Neuronal stem cell (in vitro differentiated cells): ENCODE measurements at regions not wholly inside any gene's neighbourhood (a gene's known extent, or its start where the extent isn't known, plus 50 kb on each side); places are given as distances from the start of the nearest gene placed in this dataset.

ENCODE experiments used
- DNase-seq: peaks from one replicate; pipeline ENCODE4 v3.0.0-alpha.2; 2013; ENCODE audit warnings: low spot score
- H2AFZ ChIP-seq: one replicate; pipeline ENCODE4 v1.6.1; 2013; ENCODE audit warnings: mild to moderate bottlenecking, low read length, inconsistent platforms
- H2AK5ac ChIP-seq: 2 replicates; pipeline ENCODE4 v1.6.1; 2013; ENCODE audit warnings: low read depth, mild to moderate bottlenecking, inconsistent platforms, low read length, moderate library complexity, mixed read lengths
- H2BK120ac ChIP-seq: 2 replicates; pipeline ENCODE4 v1.6.1; 2013; ENCODE audit warnings: low read depth, mild to moderate bottlenecking, inconsistent platforms, low read length, moderate library complexity, mixed read lengths
- H2BK12ac ChIP-seq: one replicate; pipeline ENCODE4 v1.6.1; 2013; ENCODE audit warnings: low read length, inconsistent platforms
- H2BK15ac ChIP-seq: 2 replicates; pipeline ENCODE4 v1.6.1; 2013; ENCODE audit warnings: mild to moderate bottlenecking, low read length, inconsistent platforms, mixed read lengths
- H2BK5ac ChIP-seq: one replicate; pipeline ENCODE4 v1.6.1; 2013; ENCODE audit warnings: inconsistent platforms, mild to moderate bottlenecking, low read length, moderate library complexity
- H3K14ac ChIP-seq: one replicate; pipeline ENCODE4 v1.6.1; 2013; ENCODE audit warnings: low read length, inconsistent platforms
- H3K18ac ChIP-seq: 2 replicates; pipeline ENCODE4 v1.6.1; 2013; ENCODE audit warnings: low read length, inconsistent platforms
- H3K23ac ChIP-seq: 2 replicates; pipeline ENCODE4 v1.6.1; 2013; ENCODE audit warnings: low read depth, mild to moderate bottlenecking, mixed read lengths, low read length, inconsistent platforms; ENCODE audit not compliant: poor library complexity
- H3K27ac ChIP-seq: replicated peaks from 3 replicates; pipeline ENCODE4 v1.5.1; 2013; ENCODE audit warnings: low read length, inconsistent platforms
- H3K27me3 ChIP-seq, 3 experiments: 2 replicates each; pipeline ENCODE4 v1.6.1; 2013; ENCODE audit warnings: low read length in 3 of 3, mild to moderate bottlenecking in 2 of 3, inconsistent platforms in 1 of 3, low read depth in 1 of 3, mixed read lengths in 1 of 3, moderate library complexity in 1 of 3; ENCODE audit not compliant: control insufficient read depth in 3 of 3, insufficient read depth in 3 of 3
- H3K36me3 ChIP-seq, 2 donors: replicated peaks in 1 of 2; 2 replicates each; pipeline ENCODE4 v1.6.1; 2013; ENCODE audit warnings: low read length in 2 of 2; ENCODE audit not compliant: control insufficient read depth in 2 of 2, insufficient read depth in 2 of 2
- H3K4ac ChIP-seq: 2 replicates; pipeline ENCODE4 v1.6.1; 2013; ENCODE audit warnings: inconsistent platforms, mild to moderate bottlenecking, low read length, moderate library complexity
- H3K4me1 ChIP-seq, 2 donors: 1 replicate in 1 of 2; 2 replicates in 1 of 2; pipeline ENCODE4 v1.6.1; 2013; ENCODE audit warnings: low read length in 2 of 2, low read depth in 1 of 2; ENCODE audit not compliant: control insufficient read depth in 2 of 2, insufficient read depth in 1 of 2
- H3K4me2 ChIP-seq: one replicate; pipeline ENCODE4 v1.6.1; 2013; ENCODE audit warnings: mild to moderate bottlenecking, low read length, inconsistent platforms; ENCODE audit not compliant: insufficient read depth, poor library complexity, severe bottlenecking
- H3K4me3 ChIP-seq, 2 donors: 2 replicates each; pipeline ENCODE4 v1.5.1; 2013; ENCODE audit warnings: low read length in 2 of 2, mild to moderate bottlenecking in 2 of 2, inconsistent platforms in 1 of 2, moderate library complexity in 1 of 2
- H3K79me1 ChIP-seq: one replicate; pipeline ENCODE4 v1.6.1; 2013; ENCODE audit warnings: low read depth, mild to moderate bottlenecking, inconsistent platforms, low read length, moderate library complexity
- H3K9ac ChIP-seq: one replicate; pipeline ENCODE4 v1.6.1; 2013; ENCODE audit warnings: mild to moderate bottlenecking, low read depth, low read length, inconsistent platforms; ENCODE audit not compliant: poor library complexity
- H3K9me3 ChIP-seq, 2 donors: replicated peaks in 1 of 2; 2 replicates each; pipeline versions ENCODE3 to v1.6.1; 2013; ENCODE audit warnings: low read length in 2 of 2, mild to moderate bottlenecking in 2 of 2, inconsistent platforms in 1 of 2, low read depth in 1 of 2, mixed read lengths in 1 of 2, moderate library complexity in 1 of 2; ENCODE audit not compliant: control insufficient read depth in 2 of 2, insufficient read depth in 1 of 2
- H4K8ac ChIP-seq: one replicate; pipeline ENCODE4 v1.6.1; 2013; ENCODE audit warnings: low read depth, mild to moderate bottlenecking, inconsistent platforms, low read length, moderate library complexity
- H4K91ac ChIP-seq: one replicate; pipeline ENCODE4 v1.6.1; 2013; ENCODE audit warnings: low read length, low read depth, mild to moderate bottlenecking, inconsistent platforms; ENCODE audit not compliant: poor library complexity
- WGBS, 2 donors: extraction: QIAGEN DNeasy Blood & Tissue Kit; methylation state at CpG; one replicate each; pipeline ENCODE4 v1.1.7; 2013; ENCODE audit warnings: missing lambda C conversion rate in 2 of 2, mixed read lengths in 1 of 2; ENCODE audit not compliant: insufficient read length in 2 of 2, insufficient replicate concordance in 1 of 2; ENCODE audit errors: extremely low coverage in 2 of 2; 5-methylcytosine and 5-hydroxymethylcytosine counted together

DNA sequence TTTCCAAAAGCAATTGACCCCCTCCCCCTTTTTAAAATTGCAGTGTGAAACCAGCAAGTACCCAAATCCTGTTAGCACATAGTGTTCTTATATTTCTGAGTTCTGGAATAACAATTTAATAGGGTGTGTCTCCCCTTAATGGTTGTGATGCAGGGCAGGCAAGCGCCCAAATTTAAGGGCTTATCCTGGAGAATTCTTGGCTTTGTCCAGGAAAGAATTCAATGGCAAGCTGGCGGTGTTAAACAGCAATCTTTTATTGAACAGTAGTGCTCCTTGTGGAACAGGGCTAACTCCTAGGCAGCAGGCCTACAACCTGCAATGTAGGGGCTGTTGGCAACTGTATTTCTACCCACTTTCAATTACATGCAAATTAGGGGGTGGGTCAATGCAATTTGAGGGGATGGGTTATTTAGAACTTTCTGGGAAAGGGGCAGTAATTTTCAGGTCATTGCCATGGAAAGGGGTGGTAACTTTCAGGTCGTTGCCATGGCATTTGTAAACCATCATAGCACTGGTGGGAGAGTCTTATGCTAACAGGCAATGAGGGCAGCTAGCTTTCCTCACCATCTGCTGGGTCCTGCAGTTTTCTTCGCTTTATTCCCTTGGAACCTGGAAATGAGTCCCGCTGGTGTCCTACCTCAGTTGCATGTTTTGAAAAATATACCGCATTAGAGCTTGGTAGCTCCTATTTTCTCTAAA is 149.0 kb upstream of the KCTD1 start:
- Histone ChIP-seq H3K4me3 (no peak overlapping the region), H2AK5ac (no peak overlapping the region), H3K27me3 (no peaks in the 10 kb centered on the region)

GRCh38 chr18:26696786-26697185 is 148.4 kb upstream of the KCTD1 start:
- Histone ChIP-seq H3K4me3 (no peak overlapping the region), H3K27me3 (no peaks in the 10 kb centered on the region), H3K79me1 (no peaks in the 10 kb centered on the region), H3K14ac (no peak overlapping the region), H3K18ac (no peak overlapping the region), H3K27ac (no peak overlapping the region), H3K4me2 (no peak overlapping the region), H3K9ac (no peak overlapping the region), H3K9me3 (peaks cover 0 to 7% of the 10 kb centered on the region in 2 donors), H2BK5ac (no peak overlapping the region), H2AK5ac (no peak overlapping the region), H3K4ac (no peak overlapping the region), H3K4me1 (peaks cover 6 to 8% of the 10 kb centered on the region in 2 donors), H2BK120ac (no peak overlapping the region), H4K91ac (no peak overlapping the region), H3K23ac (no peak overlapping the region), H2BK12ac (no peak overlapping the region), H2BK15ac (no peak overlapping the region), H3K36me3 (no peaks in the 10 kb centered on the region), H2AFZ (no peak overlapping the region), H4K8ac (no peak overlapping the region)
- no peak for DNase-seq
- WGBS, 2 donors: no CpG with 5 or more reads among the region's 2 CpGs

More for the DNA sequence above, 149.0 kb upstream of the KCTD1 start:
- Histone ChIP-seq H3K79me1 (no peaks in the 10 kb centered on the region), H4K91ac (no peak overlapping the region), H3K9me3 (peaks cover 0 to 7% of the 10 kb centered on the region in 2 donors), H3K14ac (no peak overlapping the region), H2BK12ac (no peak overlapping the region), H2BK120ac (no peak overlapping the region), H3K18ac (no peak overlapping the region), H3K4me2 (no peak overlapping the region), H2BK5ac (no peak overlapping the region), H2BK15ac (no peak overlapping the region), H3K4me1 (peaks cover 6 to 8% of the 10 kb centered on the region in 2 donors), H2AFZ (no peak overlapping the region), H3K9ac (no peak overlapping the region), H3K27ac (no peak overlapping the region), H3K4ac (no peak overlapping the region), H4K8ac (no peak overlapping the region), H3K36me3 (no peaks in the 10 kb centered on the region), H3K23ac (no peak overlapping the region)
- WGBS, 2 donors: no CpG with 5 or more reads among the region's 6 CpGs
- no peak for DNase-seq

- H3K4me3 ChIP-seq: no peak overlapping the region
- no CpG with 5 or more reads among the region's 6 CpGs for WGBS, 2 donors
- H3K18ac ChIP-seq: no peak overlapping the region
Observed at GRCh38 chr18:26696308-26696707, 148.0 kb upstream of the KCTD1 start.

DNA sequence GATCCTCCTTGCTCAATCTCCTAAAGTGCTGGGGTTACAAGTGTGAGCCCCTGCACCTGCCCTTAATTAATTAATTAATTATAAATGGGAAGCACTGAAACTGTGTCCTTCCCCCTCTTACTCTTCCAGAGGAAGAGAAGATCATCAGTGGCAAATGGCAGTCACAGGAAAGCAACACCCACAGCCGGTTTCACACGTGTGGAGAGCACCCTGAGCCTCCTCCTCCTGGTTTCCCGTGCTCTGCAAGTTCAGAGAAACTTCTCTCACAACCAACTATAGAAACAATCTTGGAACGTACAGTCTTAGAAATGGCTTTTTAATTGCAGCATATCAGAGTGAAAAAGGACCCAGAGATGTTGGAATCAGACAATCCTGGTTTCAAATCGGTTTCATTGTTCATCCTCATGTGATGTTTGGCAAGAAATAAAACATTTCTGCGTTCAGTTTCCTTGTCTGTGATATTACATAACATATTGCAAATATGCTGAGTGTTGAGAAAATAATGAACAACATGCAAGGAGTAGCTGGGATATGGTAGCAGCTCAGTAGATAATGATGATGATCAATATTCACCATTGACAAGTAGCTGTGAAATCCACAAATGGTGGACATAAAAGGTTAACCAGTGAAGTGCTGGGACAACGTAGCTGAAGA is 141.0 kb upstream of the KCTD1 start:
- no peak overlapping the region for H2BK12ac ChIP-seq
- H2AK5ac ChIP-seq: no peak overlapping the region
- no peak overlapping the region for H3K4me3 ChIP-seq
- H3K4me2 ChIP-seq: no peak overlapping the region
- no peak overlapping the region for H3K14ac ChIP-seq
- no peak overlapping the region for H3K27ac ChIP-seq
- H3K27me3 ChIP-seq: no peaks in the 10 kb centered on the region
- H2BK120ac ChIP-seq: no peak overlapping the region
- DNase-seq: no peak
- no peak overlapping the region for H4K91ac ChIP-seq
- no peak overlapping the region for H2AFZ ChIP-seq
- peaks cover 2 to 6% of the 10 kb centered on the region in 2 donors for H3K9me3 ChIP-seq
- H3K18ac ChIP-seq: no peak overlapping the region
- H3K4me1 ChIP-seq: peaks cover 8 to 30% of the 10 kb centered on the region in 2 donors
- no peak overlapping the region for H3K23ac ChIP-seq
- H3K4ac ChIP-seq: no peak overlapping the region
- H3K36me3 ChIP-seq: no peaks in the 10 kb centered on the region
- H2BK15ac ChIP-seq: no peak overlapping the region
- H4K8ac ChIP-seq: no peak overlapping the region
- H3K9ac ChIP-seq: no peak overlapping the region
- no peaks in the 10 kb centered on the region for H3K79me1 ChIP-seq
- no peak overlapping the region for H2BK5ac ChIP-seq
- no CpG with 5 or more reads among the region's 7 CpGs for whole genome bisulfite sequencing, 2 donors

More at GRCh38 chr18:26696308-26696707, 148.0 kb upstream of the KCTD1 start:
- H2AFZ ChIP-seq: no peak overlapping the region
- no peak overlapping the region for H4K91ac ChIP-seq
- no peak overlapping the region for H2BK5ac ChIP-seq
- peaks cover 6 to 8% of the 10 kb centered on the region in 2 donors for H3K4me1 ChIP-seq
- no peak overlapping the region for H2AK5ac ChIP-seq
- peaks cover 0 to 7% of the 10 kb centered on the region in 2 donors for H3K9me3 ChIP-seq
- H3K27me3 ChIP-seq: no peaks in the 10 kb centered on the region
- no peak overlapping the region for H3K14ac ChIP-seq
- no peak overlapping the region for H2BK120ac ChIP-seq
- no peak overlapping the region for H2BK12ac ChIP-seq
- no peak overlapping the region for H3K9ac ChIP-seq
- no peak for DNase-seq
- no peak overlapping the region for H3K23ac ChIP-seq
- no peak overlapping the region for H3K4me2 ChIP-seq
- H3K36me3 ChIP-seq: no peaks in the 10 kb centered on the region
- H3K4ac ChIP-seq: no peak overlapping the region
- no peak overlapping the region for H4K8ac ChIP-seq
- no peaks in the 10 kb centered on the region for H3K79me1 ChIP-seq
- no peak overlapping the region for H3K27ac ChIP-seq
- H2BK15ac ChIP-seq: no peak overlapping the region
